HEK293 (cell line): ENCODE measurements at regions not wholly inside any gene's neighbourhood (a gene's known extent, or its start where the extent isn't known, plus 50 kb on each side); places are given as distances from the start of the nearest gene placed in this dataset.
A peak's percentile ranks its signal among the peaks of the same experiment; 100 is the strongest.

Source experiments
- CTCF ChIA-PET: fragments of 350-600 bp; formaldehyde crosslinking; extraction: SDS; loops from one replicate; lab custom pipeline; 2021; ENCODE audit warnings: antibody characterized with exemption; lab: Yijun Ruan, JAX
- POLR2A ChIA-PET: fragments of 300-600 bp; formaldehyde crosslinking; extraction: SDS; loops from one replicate; lab custom pipeline; 2020; ENCODE audit warnings: antibody characterized with exemption, inconsistent platforms; lab: Yijun Ruan, JAX
- H3K27ac ChIP-seq: fragments of 200-500 bp; sonication (Bioruptor generic); 2 replicates; pipeline ENCODE4 v1.5.1; 2014; ENCODE audit warnings: low read depth, low read length, control low read depth, inconsistent platforms; ENCODE audit errors: extremely low read depth
- H3K36me3 ChIP-seq, 2 experiments: fragments of 200-500 bp in 1 of 2; sonication (Bioruptor generic) in 1 of 2; 1 replicate in 1 of 2; 2 replicates in 1 of 2; pipeline ENCODE4 v1.5.1; 2014 to 2017; ENCODE audit warnings: inconsistent platforms in 2 of 2, low read length in 2 of 2; ENCODE audit not compliant: control insufficient read depth in 2 of 2, insufficient read depth in 1 of 2
- H3K4me1 ChIP-seq: fragments of 200-500 bp; sonication (Bioruptor generic); 2 replicates; pipeline ENCODE4 v1.5.1; 2014; ENCODE audit warnings: mild to moderate bottlenecking, low read length, inconsistent platforms; ENCODE audit not compliant: control insufficient read depth, insufficient read depth
- H3K4me3 ChIP-seq: 2 replicates; pipeline ENCODE4 v1.5.1; 2011; ENCODE audit warnings: low read depth, mild to moderate bottlenecking, control low read depth, low read length, moderate library complexity
- H3K9me3 ChIP-seq: fragments of 200-500 bp; sonication (Bioruptor generic); 2 replicates; pipeline ENCODE4 v1.5.1; 2014; ENCODE audit warnings: low read depth, low read length, inconsistent platforms; ENCODE audit not compliant: control insufficient read depth, insufficient read depth
- BCL11A ChIP-seq: fragments of 450-650 bp; formaldehyde crosslinking; IDR thresholded peaks from 2 replicates; pipeline ENCODE4 v1.5.1; 2016; ENCODE audit warnings: low read depth, missing biosample characterization, missing genetic modification characterization
- EGR2 ChIP-seq: fragments of 450-650 bp; formaldehyde crosslinking; IDR thresholded peaks from 2 replicates; pipeline ENCODE4 v1.5.1; 2016; ENCODE audit warnings: low read depth, missing biosample characterization, missing genetic modification characterization
- ELK4 ChIP-seq: IDR thresholded peaks from 2 replicates; pipeline ENCODE4 v1.6.1; 2011; ENCODE audit warnings: mild to moderate bottlenecking, low read depth, low read length, borderline replicate concordance
- IKZF3 ChIP-seq: fragments of 450-650 bp; IDR thresholded peaks from 2 replicates; pipeline ENCODE4 v1.5.0; 2018; ENCODE audit warnings: missing biosample characterization, mild to moderate bottlenecking, missing genetic modification characterization, moderate library complexity
- KLF7 ChIP-seq: fragments of 450-650 bp; formaldehyde crosslinking; IDR thresholded peaks from 2 replicates; pipeline ENCODE4 v1.5.1; 2016; ENCODE audit warnings: missing biosample characterization, missing genetic modification characterization, borderline replicate concordance
- OVOL3 ChIP-seq: fragments of 450-650 bp; formaldehyde crosslinking; IDR thresholded peaks from 2 replicates; pipeline ENCODE4 v1.5.1; 2016; ENCODE audit warnings: missing biosample characterization, missing genetic modification characterization
- ZBTB21 ChIP-seq: fragments of 450-650 bp; formaldehyde crosslinking; IDR thresholded peaks from 2 replicates; pipeline ENCODE4 v1.5.1; 2017; ENCODE audit warnings: missing biosample characterization, missing genetic modification characterization
- ZFHX2 ChIP-seq: fragments of 450-650 bp; formaldehyde crosslinking; conservative IDR thresholded peaks from 2 replicates; pipeline ENCODE4 v1.5.1; 2016; ENCODE audit warnings: missing biosample characterization, missing genetic modification characterization
- ZFP3 ChIP-seq: fragments of 450-650 bp; formaldehyde crosslinking; IDR thresholded peaks from 2 replicates; pipeline ENCODE4 v1.5.1; 2016; ENCODE audit warnings: low read depth, missing biosample characterization, missing genetic modification characterization
- ZFP41 ChIP-seq: fragments of 450-650 bp; formaldehyde crosslinking; IDR thresholded peaks from 2 replicates; pipeline ENCODE4 v1.5.1; 2016; ENCODE audit warnings: missing biosample characterization, missing genetic modification characterization, borderline replicate concordance
- ZNF10 ChIP-seq: fragments of 450-650 bp; formaldehyde crosslinking; IDR thresholded peaks from 2 replicates; pipeline ENCODE4 v1.5.1; 2017; ENCODE audit warnings: missing biosample characterization, missing genetic modification characterization
- ZNF133 ChIP-seq: fragments of 450-650 bp; formaldehyde crosslinking; IDR thresholded peaks from 2 replicates; pipeline ENCODE4 v1.5.1; 2016; ENCODE audit warnings: missing biosample characterization, missing genetic modification characterization
- ZNF155 ChIP-seq: fragments of 450-650 bp; formaldehyde crosslinking; IDR thresholded peaks from 2 replicates; pipeline ENCODE4 v1.5.1; 2016; ENCODE audit warnings: missing biosample characterization, missing genetic modification characterization
- ZNF19 ChIP-seq: fragments of 450-650 bp; formaldehyde crosslinking; IDR thresholded peaks from 2 replicates; pipeline ENCODE4; 2016; ENCODE audit warnings: missing biosample characterization, missing genetic modification characterization, low read depth
- ZNF335 ChIP-seq: fragments of 450-650 bp; formaldehyde crosslinking; conservative IDR thresholded peaks from 2 replicates; pipeline ENCODE4 v1.5.1; 2016; ENCODE audit warnings: missing biosample characterization, missing genetic modification characterization
- ZNF416 ChIP-seq: fragments of 450-650 bp; formaldehyde crosslinking; IDR thresholded peaks from 2 replicates; pipeline ENCODE4 v1.5.1; 2016; ENCODE audit warnings: missing biosample characterization, missing genetic modification characterization
- ZNF426 ChIP-seq: fragments of 450-650 bp; formaldehyde crosslinking; IDR thresholded peaks from 2 replicates; pipeline ENCODE4 v1.5.1; 2017; ENCODE audit warnings: missing biosample characterization, missing genetic modification characterization, mild to moderate bottlenecking, inconsistent platforms, moderate library complexity
- ZNF530 ChIP-seq: fragments of 450-650 bp; formaldehyde crosslinking; IDR thresholded peaks from 2 replicates; pipeline ENCODE4 v1.5.1; 2016; ENCODE audit warnings: low read depth, missing biosample characterization, missing genetic modification characterization
- ZNF555 ChIP-seq: fragments of 450-650 bp; formaldehyde crosslinking; conservative IDR thresholded peaks from 2 replicates; pipeline ENCODE4 v1.5.1; 2017; ENCODE audit warnings: missing biosample characterization, mild to moderate bottlenecking, missing genetic modification characterization, inconsistent platforms
- ZNF610 ChIP-seq: fragments of 450-650 bp; formaldehyde crosslinking; IDR thresholded peaks from 2 replicates; pipeline ENCODE4 v1.5.1; 2016; ENCODE audit warnings: missing biosample characterization, missing genetic modification characterization, borderline replicate concordance
- ZNF626 ChIP-seq: fragments of 450-650 bp; sonication (Bioruptor Pico); formaldehyde crosslinking; IDR thresholded peaks from 2 replicates; pipeline ENCODE4 v1.5.1; 2018; ENCODE audit warnings: missing biosample characterization, missing genetic modification characterization, inconsistent platforms
- ZNF785 ChIP-seq: fragments of 450-650 bp; formaldehyde crosslinking; IDR thresholded peaks from 2 replicates; pipeline ENCODE4 v1.5.1; 2016; ENCODE audit warnings: missing biosample characterization, missing genetic modification characterization
- ZNF837 ChIP-seq: fragments of 450-650 bp; formaldehyde crosslinking; IDR thresholded peaks from 2 replicates; pipeline ENCODE4 v1.5.1; 2016; ENCODE audit warnings: missing biosample characterization, missing genetic modification characterization
- TF ChIP-seq, protein P1 (sequence below): fragments of 450-650 bp; formaldehyde crosslinking; optimal IDR thresholded peaks from 2 replicates; pipeline ENCODE3; 2016; ENCODE audit warnings: missing biosample characterization, mild to moderate bottlenecking, missing genetic modification characterization
- TF ChIP-seq, protein P2 (sequence below): fragments of 450-650 bp; formaldehyde crosslinking; IDR thresholded peaks from 2 replicates; pipeline ENCODE4 v1.5.1; 2016; ENCODE audit warnings: missing biosample characterization, missing genetic modification characterization, borderline replicate concordance

DNA sequence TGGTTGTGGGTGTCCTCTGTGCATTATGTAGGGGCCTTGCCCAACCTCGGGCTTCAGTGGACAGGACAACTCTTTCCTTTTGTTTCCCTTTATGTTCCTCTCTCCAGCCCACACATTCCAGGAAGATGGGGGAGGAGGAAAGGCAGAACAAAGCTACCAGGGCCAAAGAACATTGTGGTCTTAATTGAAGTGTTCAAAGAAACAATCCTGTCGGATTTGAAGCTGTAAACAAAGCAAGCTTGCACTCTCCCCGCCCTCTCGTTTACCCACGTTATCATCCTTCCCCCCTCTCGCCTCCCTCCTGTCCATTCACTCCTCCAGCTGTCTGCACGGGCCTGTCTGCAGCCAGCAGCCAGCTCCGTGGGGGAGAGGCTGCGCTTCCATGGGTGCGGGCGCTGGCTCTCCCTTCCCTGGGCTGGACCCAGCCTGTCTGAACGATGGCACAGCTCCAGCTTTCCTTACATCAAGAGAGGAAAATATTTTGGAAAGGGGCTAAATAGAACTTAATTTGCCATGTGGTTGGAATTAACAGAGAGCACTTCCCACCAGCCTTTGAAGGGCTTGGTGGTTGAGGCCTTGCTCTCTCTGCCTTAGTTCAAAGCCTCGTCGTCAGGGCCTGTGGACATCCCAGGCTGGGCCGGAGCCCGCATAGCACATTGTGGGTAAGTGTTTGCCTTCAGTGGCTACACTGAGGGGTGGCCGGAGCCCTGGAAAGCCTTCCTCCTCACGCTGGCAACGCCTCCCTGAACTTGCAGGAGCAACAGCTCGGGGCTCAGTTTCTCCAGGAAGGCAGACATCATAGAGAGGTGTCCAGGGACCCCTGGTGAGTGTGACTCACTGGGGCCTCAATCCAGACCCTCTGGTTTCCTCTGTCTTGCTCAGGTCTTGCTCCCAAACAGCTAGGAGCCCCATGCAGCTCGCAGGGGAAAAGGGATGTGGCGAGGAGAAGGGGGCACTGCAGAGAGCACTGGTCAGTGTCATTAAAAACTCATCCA, 60.6 kb upstream of the HS6ST1 start (continued):
- no peak for TF ChIP-seq ZNF19 (tag by site-specific recombination)
- no peak for TF ChIP-seq ZNF610
- no peak for TF ChIP-seq OVOL3 (tag by site-specific recombination)
- TF ChIP-seq, protein P1, sequence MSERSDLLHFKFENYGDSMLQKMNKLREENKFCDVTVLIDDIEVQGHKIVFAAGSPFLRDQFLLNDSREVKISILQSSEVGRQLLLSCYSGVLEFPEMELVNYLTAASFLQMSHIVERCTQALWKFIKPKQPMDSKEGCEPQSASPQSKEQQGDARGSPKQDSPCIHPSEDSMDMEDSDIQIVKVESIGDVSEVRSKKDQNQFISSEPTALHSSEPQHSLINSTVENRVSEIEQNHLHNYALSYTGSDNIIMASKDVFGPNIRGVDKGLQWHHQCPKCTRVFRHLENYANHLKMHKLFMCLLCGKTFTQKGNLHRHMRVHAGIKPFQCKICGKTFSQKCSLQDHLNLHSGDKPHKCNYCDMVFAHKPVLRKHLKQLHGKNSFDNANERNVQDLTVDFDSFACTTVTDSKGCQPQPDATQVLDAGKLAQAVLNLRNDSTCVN (tag by site-specific recombination): no peak
- no peak for TF ChIP-seq ZNF155 (tag by site-specific recombination)
- TF ChIP-seq ZFHX2 (tag by site-specific recombination): peak; percentile 58; the same call in 1 of the 2 replicates
- no peak for TF ChIP-seq ELK4
- TF ChIP-seq EGR2 (tag by site-specific recombination): peak; percentile 76
- no peak for TF ChIP-seq ZNF555 (tag by site-specific recombination)
- TF ChIP-seq, all 188 proteins: peak for 3

DNA sequence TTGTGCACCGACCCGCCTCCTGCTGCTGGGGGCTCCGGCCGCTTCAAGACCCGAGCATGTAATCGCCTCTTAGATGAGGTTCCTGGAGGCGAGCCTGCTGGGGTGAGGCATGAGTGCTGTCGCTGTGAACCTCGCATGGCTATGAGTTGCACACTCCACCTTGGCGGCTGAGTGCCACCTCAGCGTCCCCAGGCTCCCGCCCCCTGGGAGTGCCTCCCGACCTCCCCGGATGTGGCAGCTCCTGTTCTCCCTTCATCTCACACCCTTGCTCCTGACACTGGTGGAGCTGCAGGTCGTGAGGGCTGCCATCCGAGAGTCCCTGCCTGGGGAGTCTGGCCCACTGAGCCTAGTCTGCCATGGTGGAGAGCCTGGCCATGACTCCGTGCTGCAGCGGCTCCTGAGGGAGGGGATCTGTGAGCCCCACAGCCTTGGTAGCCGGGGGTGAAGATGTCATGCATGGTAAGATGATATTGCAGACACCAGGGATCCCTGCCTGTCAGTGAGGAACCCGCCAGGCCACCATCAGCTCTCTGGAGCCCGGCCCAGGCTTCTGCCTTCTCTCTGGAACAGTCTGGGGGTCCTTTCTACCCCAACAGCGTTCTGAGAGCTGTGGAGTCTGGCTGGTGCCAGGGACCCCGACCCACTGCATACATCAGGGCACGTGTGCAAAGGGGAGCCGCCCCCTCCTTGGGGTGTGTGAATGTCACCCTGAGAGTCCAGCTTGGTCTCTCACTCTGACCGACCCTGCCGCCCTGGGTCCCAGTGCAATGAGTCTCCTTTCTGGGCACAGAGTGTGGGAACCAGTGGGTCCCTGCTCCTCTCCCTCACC, 61.6 kb upstream of the HS6ST1 start:
- Histone ChIP-seq H3K4me1 (no peaks in the 10 kb centered on the region), H3K27ac (no peak overlapping the region), H3K9me3 (no peaks in the 10 kb centered on the region), H3K4me3 (no peak overlapping the region), H3K36me3 (no peaks in the 10 kb centered on the region)
- ChIA-PET CTCF (no interaction called here), POLR2A (no interaction called here)
- TF ChIP-seq KLF7 (tag by site-specific recombination): no peak
- TF ChIP-seq ZFP41 (tag by site-specific recombination): no peak
- TF ChIP-seq ZNF626 (tag by site-specific recombination): no peak
- TF ChIP-seq ZNF335: no peak
- TF ChIP-seq ZNF133: no peak
- TF ChIP-seq ZBTB21 (tag by site-specific recombination): no peak
- TF ChIP-seq ZNF10 (tag by site-specific recombination): no peak
- TF ChIP-seq ZFP3: no peak
- TF ChIP-seq ZNF837: no peak
- TF ChIP-seq, protein P2, sequence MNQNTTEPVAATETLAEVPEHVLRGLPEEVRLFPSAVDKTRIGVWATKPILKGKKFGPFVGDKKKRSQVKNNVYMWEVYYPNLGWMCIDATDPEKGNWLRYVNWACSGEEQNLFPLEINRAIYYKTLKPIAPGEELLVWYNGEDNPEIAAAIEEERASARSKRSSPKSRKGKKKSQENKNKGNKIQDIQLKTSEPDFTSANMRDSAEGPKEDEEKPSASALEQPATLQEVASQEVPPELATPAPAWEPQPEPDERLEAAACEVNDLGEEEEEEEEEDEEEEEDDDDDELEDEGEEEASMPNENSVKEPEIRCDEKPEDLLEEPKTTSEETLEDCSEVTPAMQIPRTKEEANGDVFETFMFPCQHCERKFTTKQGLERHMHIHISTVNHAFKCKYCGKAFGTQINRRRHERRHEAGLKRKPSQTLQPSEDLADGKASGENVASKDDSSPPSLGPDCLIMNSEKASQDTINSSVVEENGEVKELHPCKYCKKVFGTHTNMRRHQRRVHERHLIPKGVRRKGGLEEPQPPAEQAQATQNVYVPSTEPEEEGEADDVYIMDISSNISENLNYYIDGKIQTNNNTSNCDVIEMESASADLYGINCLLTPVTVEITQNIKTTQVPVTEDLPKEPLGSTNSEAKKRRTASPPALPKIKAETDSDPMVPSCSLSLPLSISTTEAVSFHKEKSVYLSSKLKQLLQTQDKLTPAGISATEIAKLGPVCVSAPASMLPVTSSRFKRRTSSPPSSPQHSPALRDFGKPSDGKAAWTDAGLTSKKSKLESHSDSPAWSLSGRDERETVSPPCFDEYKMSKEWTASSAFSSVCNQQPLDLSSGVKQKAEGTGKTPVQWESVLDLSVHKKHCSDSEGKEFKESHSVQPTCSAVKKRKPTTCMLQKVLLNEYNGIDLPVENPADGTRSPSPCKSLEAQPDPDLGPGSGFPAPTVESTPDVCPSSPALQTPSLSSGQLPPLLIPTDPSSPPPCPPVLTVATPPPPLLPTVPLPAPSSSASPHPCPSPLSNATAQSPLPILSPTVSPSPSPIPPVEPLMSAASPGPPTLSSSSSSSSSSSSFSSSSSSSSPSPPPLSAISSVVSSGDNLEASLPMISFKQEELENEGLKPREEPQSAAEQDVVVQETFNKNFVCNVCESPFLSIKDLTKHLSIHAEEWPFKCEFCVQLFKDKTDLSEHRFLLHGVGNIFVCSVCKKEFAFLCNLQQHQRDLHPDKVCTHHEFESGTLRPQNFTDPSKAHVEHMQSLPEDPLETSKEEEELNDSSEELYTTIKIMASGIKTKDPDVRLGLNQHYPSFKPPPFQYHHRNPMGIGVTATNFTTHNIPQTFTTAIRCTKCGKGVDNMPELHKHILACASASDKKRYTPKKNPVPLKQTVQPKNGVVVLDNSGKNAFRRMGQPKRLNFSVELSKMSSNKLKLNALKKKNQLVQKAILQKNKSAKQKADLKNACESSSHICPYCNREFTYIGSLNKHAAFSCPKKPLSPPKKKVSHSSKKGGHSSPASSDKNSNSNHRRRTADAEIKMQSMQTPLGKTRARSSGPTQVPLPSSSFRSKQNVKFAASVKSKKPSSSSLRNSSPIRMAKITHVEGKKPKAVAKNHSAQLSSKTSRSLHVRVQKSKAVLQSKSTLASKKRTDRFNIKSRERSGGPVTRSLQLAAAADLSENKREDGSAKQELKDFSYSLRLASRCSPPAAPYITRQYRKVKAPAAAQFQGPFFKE (tag by site-specific recombination): no peak
- TF ChIP-seq IKZF3: no peak
- no peak for TF ChIP-seq ZNF416 (tag by site-specific recombination)
- no peak for TF ChIP-seq ZNF426 (tag by site-specific recombination)
- TF ChIP-seq ZNF530 (tag by site-specific recombination): no peak
- no peak for TF ChIP-seq BCL11A (tag by site-specific recombination)
- TF ChIP-seq ZNF785 (tag by site-specific recombination): no peak
